Esophagus squamous epithelium (tissue), 4 donors: ENCODE measurements at regions not wholly inside any gene's neighbourhood (a gene's known extent, or its start where the extent isn't known, plus 50 kb on each side); places are given as distances from the start of the nearest gene placed in this dataset.

Experiments used
- POLR2A ChIP-seq, 4 donors: fragments of 450-650 bp; IDR thresholded peaks; one replicate each; pipeline ENCODE4 v1.6.1; 2017; ENCODE audit warnings: antibody characterized with exemption in 4 of 4, mild to moderate bottlenecking in 4 of 4, moderate library complexity in 3 of 4
- TF ChIP-seq, protein P1 (sequence below), 6 experiments: fragments of 450-650 bp in 4 of 6; fragments of 200-600 bp in 2 of 6; sonication (generic) in 2 of 6; IDR thresholded peaks; one replicate each; pipeline ENCODE4 v1.5.1; 2016 to 2019; ENCODE audit warnings: antibody characterized with exemption in 6 of 6, mild to moderate bottlenecking in 4 of 6, moderate library complexity in 4 of 6

DNA sequence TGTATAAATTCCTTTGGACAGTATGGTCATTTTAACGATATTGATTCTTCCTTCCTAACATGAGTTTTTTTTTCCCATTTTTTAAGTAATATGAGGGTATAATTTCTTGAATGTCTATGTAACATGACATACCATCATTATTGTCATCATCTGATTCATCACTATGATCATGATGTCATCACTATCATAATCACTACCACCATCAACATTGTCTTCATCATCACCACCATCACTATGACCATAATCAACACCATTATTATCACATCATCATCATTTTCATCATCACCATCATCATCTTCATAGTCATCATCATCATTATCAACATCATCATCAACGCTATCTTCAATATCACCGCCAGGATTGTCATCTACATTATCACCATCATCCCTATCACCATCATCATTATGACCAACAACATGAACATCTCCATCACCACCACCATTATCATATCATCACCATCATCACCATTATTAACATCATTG is 1377.2 kb downstream of the CDY2B start:
- TF ChIP-seq POLR2A (IDR thresholded peaks at IDR 0.05), result no peak
- TF ChIP-seq, protein P1, sequence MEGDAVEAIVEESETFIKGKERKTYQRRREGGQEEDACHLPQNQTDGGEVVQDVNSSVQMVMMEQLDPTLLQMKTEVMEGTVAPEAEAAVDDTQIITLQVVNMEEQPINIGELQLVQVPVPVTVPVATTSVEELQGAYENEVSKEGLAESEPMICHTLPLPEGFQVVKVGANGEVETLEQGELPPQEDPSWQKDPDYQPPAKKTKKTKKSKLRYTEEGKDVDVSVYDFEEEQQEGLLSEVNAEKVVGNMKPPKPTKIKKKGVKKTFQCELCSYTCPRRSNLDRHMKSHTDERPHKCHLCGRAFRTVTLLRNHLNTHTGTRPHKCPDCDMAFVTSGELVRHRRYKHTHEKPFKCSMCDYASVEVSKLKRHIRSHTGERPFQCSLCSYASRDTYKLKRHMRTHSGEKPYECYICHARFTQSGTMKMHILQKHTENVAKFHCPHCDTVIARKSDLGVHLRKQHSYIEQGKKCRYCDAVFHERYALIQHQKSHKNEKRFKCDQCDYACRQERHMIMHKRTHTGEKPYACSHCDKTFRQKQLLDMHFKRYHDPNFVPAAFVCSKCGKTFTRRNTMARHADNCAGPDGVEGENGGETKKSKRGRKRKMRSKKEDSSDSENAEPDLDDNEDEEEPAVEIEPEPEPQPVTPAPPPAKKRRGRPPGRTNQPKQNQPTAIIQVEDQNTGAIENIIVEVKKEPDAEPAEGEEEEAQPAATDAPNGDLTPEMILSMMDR (IDR thresholded peaks at IDR 0.05), result no peak
